Activated CD4-positive, alpha-beta T cell treated with anti-CD3 and anti-CD28 coated beads, Interleukin-10, Interleukin-2, amounts not matched to agents 100 ng/mL and 50 ng/mL, durations not matched to agents 16 hours and 8 hours (primary cell): ENCODE measurements at regions not wholly inside any gene's neighbourhood (a gene's known extent, or its start where the extent isn't known, plus 50 kb on each side); places are given as distances from the start of the nearest gene placed in this dataset.
"Not testable (repeated sequence)": the region's sequence is repeated elsewhere in the genome, so short reads cannot be mapped to it uniquely, and the experiment has no call there.

Experiments
- DNase-seq: peaks from one replicate; pipeline ENCODE4 v3.0.0-alpha.2; 2020

GRCh38 chr6:44723439-44724197 lies 336.1 kb downstream of the CDC5L start:
- no peak for DNase-seq

- DNase-seq = no peak
Observed at GRCh38 chr6:44725070-44725469, 337.6 kb downstream of the CDC5L start.

- DNase-seq = no peak
Observed at GRCh38 chr6:44727651-44728630, 340.4 kb downstream of the CDC5L start.

GRCh38 chr6:44730771-44731391 lies 343.4 kb downstream of the CDC5L start:
- DNase-seq = no peak

- no peak for DNase-seq
Observed at GRCh38 chr6:44731485-44732095, 344.1 kb downstream of the CDC5L start.

GRCh38 chr6:44732243-44732642 lies 344.7 kb downstream of the CDC5L start:
- no peak for DNase-seq

GRCh38 chr6:44733126-44733525 lies 345.6 kb downstream of the CDC5L start:
- DNase-seq = no peak

- no peak for DNase-seq
Observed at GRCh38 chr6:44733868-44734267, 346.4 kb downstream of the CDC5L start.

GRCh38 chr6:44734886-44735629 lies 347.6 kb downstream of the CDC5L start:
- DNase-seq = no peak

GRCh38 chr6:44735630-44735963 lies 348.1 kb downstream of the CDC5L start:
- peak; percentile 13 for DNase-seq

GRCh38 chr6:44737341-44737740 lies 349.8 kb downstream of the CDC5L start:
- no peak for DNase-seq

GRCh38 chr6:44737829-44738528 lies 350.5 kb downstream of the CDC5L start:
- no peak for DNase-seq

GRCh38 chr6:44738601-44739146 lies 351.2 kb downstream of the CDC5L start:
- DNase-seq = no peak

GRCh38 chr6:44739181-44739580 lies 351.7 kb downstream of the CDC5L start:
- no peak for DNase-seq

- no peak for DNase-seq
Observed at GRCh38 chr6:44740566-44741120, 353.1 kb downstream of the CDC5L start.

- DNase-seq = no peak
Observed at GRCh38 chr6:44742201-44742600, 354.7 kb downstream of the CDC5L start.

GRCh38 chr6:44742828-44743372 lies 355.4 kb downstream of the CDC5L start:
- no peak for DNase-seq

GRCh38 chr6:44760116-44760515 lies 372.6 kb downstream of the CDC5L start:
- not testable (repeated sequence) for DNase-seq

- DNase-seq = no peak
Observed at GRCh38 chr6:44761046-44761445, 373.5 kb downstream of the CDC5L start.

- DNase-seq = no peak
Observed at GRCh38 chr6:44762496-44762895, 375.0 kb downstream of the CDC5L start.
